Hepatocyte (in vitro differentiated cells): ENCODE measurements at regions not wholly inside any gene's neighbourhood (a gene's known extent, or its start where the extent isn't known, plus 50 kb on each side); places are given as distances from the start of the nearest gene placed in this dataset.
"Not testable (repeated sequence)": the region's sequence is repeated elsewhere in the genome, so short reads cannot be mapped to it uniquely, and the experiment has no call there.

ENCODE experiments used
- DNase-seq: peaks from one replicate; pipeline ENCODE4 v3.0.0-alpha.2; 2016; ENCODE audit warnings: low spot score
- H2AFZ ChIP-seq: fragments of 200-600 bp; sonication (generic); 2 replicates; pipeline ENCODE4 v1.6.0; 2016; ENCODE audit warnings: antibody characterized with exemption, mild to moderate bottlenecking
- H3K27ac ChIP-seq: fragments of 200-600 bp; sonication (generic); 2 replicates; pipeline ENCODE4 v1.5.1; 2016; ENCODE audit warnings: mild to moderate bottlenecking
- H3K27me3 ChIP-seq: fragments of 200-600 bp; sonication (generic); 2 replicates; pipeline ENCODE4 v1.6.1; 2016
- H3K36me3 ChIP-seq: fragments of 200-600 bp; sonication (generic); replicated peaks from 2 replicates; pipeline ENCODE4 v1.5.1; 2016; ENCODE audit warnings: low read depth; ENCODE audit not compliant: insufficient read depth
- H3K4me1 ChIP-seq: fragments of 200-600 bp; sonication (generic); 2 replicates; pipeline ENCODE4 v1.5.1; 2016; ENCODE audit warnings: mild to moderate bottlenecking, moderate library complexity; ENCODE audit not compliant: insufficient read depth
- H3K4me2 ChIP-seq: fragments of 200-600 bp; sonication (generic); 2 replicates; pipeline ENCODE4 v1.6.0; 2016
- H3K4me3 ChIP-seq: fragments of 200-600 bp; sonication (generic); 2 replicates; pipeline ENCODE4 v1.5.1; 2016; ENCODE audit warnings: mild to moderate bottlenecking
- H3K79me2 ChIP-seq: fragments of 200-600 bp; sonication (generic); 2 replicates; pipeline ENCODE4 v1.6.0; 2017; ENCODE audit warnings: mild to moderate bottlenecking
- H3K9me2 ChIP-seq: fragments of 200-600 bp; sonication (generic); replicated peaks from 2 replicates; pipeline ENCODE4 v1.6.0; 2017; ENCODE audit warnings: mild to moderate bottlenecking; ENCODE audit not compliant: insufficient read depth
- H3K9me3 ChIP-seq: fragments of 200-600 bp; sonication (generic); 2 replicates; pipeline ENCODE4 v1.5.1; 2016; ENCODE audit warnings: low read depth, mild to moderate bottlenecking
- H4K20me1 ChIP-seq: fragments of 200-600 bp; sonication (generic); 2 replicates; pipeline ENCODE4 v1.6.0; 2016; ENCODE audit warnings: mild to moderate bottlenecking; ENCODE audit not compliant: insufficient read depth, poor library complexity, severe bottlenecking
- EZH2 ChIP-seq: fragments of 200-600 bp; sonication (generic); IDR thresholded peaks from 2 replicates; pipeline ENCODE4 v1.6.1; 2016; ENCODE audit warnings: antibody characterized with exemption, mild to moderate bottlenecking, borderline replicate concordance
- EZH2phosphoT487 ChIP-seq: fragments of 200-600 bp; sonication (generic); IDR thresholded peaks from one replicate; pipeline ENCODE4 v1.6.1; 2018; ENCODE audit warnings: antibody characterized with exemption, mild to moderate bottlenecking, low read depth, moderate library complexity; ENCODE audit not compliant: unreplicated experiment, severe bottlenecking
- WGBS: methylation state at CpG from one replicate; pipeline ENCODE4 v1.1.6; 2016; ENCODE audit warnings: low lambda C conversion rate; ENCODE audit errors: missing lambda C conversion rate; 5-methylcytosine and 5-hydroxymethylcytosine counted together
- TF ChIP-seq, protein P1 (sequence below): fragments of 200-600 bp; sonication (generic); IDR thresholded peaks from 2 replicates; pipeline ENCODE4 v1.5.1; 2016; ENCODE audit warnings: antibody characterized with exemption, mild to moderate bottlenecking; ENCODE audit not compliant: poor library complexity

DNA sequence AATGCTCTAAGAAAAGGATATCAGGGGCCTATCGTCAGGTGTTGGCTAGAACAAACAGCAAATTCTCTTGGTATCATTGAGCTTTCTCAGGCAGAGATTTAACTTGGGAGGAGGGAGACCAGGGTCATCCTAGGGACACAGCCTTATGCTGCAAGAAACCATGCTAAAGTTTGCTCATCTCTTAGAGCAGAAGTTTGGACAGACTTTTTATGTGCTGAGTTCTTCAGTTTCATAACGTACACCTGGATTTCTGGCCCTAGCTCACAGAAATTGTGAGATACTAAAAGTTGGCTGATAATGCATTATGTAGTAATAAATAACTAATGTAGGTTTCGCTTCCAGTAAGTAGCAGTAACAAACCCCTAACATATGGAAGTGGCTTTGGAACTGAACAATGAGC is 1359.8 kb upstream of the CDH9 start:
- no peaks in the 10 kb centered on the region for H3K79me2 ChIP-seq
- no peaks in the 10 kb centered on the region for H3K36me3 ChIP-seq
- H4K20me1 ChIP-seq = no peaks in the 10 kb centered on the region
- TF ChIP-seq EZH2 (no peak), EZH2phosphoT487 (no peak)
- TF ChIP-seq, protein P1, sequence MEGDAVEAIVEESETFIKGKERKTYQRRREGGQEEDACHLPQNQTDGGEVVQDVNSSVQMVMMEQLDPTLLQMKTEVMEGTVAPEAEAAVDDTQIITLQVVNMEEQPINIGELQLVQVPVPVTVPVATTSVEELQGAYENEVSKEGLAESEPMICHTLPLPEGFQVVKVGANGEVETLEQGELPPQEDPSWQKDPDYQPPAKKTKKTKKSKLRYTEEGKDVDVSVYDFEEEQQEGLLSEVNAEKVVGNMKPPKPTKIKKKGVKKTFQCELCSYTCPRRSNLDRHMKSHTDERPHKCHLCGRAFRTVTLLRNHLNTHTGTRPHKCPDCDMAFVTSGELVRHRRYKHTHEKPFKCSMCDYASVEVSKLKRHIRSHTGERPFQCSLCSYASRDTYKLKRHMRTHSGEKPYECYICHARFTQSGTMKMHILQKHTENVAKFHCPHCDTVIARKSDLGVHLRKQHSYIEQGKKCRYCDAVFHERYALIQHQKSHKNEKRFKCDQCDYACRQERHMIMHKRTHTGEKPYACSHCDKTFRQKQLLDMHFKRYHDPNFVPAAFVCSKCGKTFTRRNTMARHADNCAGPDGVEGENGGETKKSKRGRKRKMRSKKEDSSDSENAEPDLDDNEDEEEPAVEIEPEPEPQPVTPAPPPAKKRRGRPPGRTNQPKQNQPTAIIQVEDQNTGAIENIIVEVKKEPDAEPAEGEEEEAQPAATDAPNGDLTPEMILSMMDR = no peak
- H3K4me1 ChIP-seq = peaks cover 8% of the 10 kb centered on the region
- H3K27me3 ChIP-seq = no peaks in the 10 kb centered on the region
- WGBS = 66% methylated on average over 3 of the region's 3 CpGs
- H3K27ac ChIP-seq = peak overlapping the region; percentile 68
- no peaks in the 10 kb centered on the region for H3K9me2 ChIP-seq
- H3K4me2 ChIP-seq = peak overlapping the region; percentile 27
- peak overlapping the region; percentile 8 for H2AFZ ChIP-seq
- no peaks in the 10 kb centered on the region for H3K9me3 ChIP-seq
- DNase-seq = no peak
- H3K4me3 ChIP-seq = no peak overlapping the region

- H3K4me1 ChIP-seq = peaks cover 8% of the 10 kb centered on the region
- no peaks in the 10 kb centered on the region for H3K79me2 ChIP-seq
- H4K20me1 ChIP-seq = no peaks in the 10 kb centered on the region
- no peak overlapping the region for H3K4me3 ChIP-seq
- no peaks in the 10 kb centered on the region for H3K9me2 ChIP-seq
- H3K9me3 ChIP-seq = no peaks in the 10 kb centered on the region
- TF ChIP-seq EZH2 (no peak), EZH2phosphoT487 (no peak)
- WGBS = 11% methylated on average over 4 of the region's 4 CpGs
- peak; percentile 18 for DNase-seq
- peak overlapping the region; percentile 8 for H2AFZ ChIP-seq
- H3K4me2 ChIP-seq = peak overlapping the region; percentile 27
- H3K27ac ChIP-seq = peak overlapping the region; percentile 68
- no peaks in the 10 kb centered on the region for H3K36me3 ChIP-seq
- H3K27me3 ChIP-seq = no peaks in the 10 kb centered on the region
Observed at GRCh38 chr5:28397502-28397941, 1359.1 kb upstream of the CDH9 start.

- no peak for DNase-seq
- TF ChIP-seq EZH2 = no peak
- no peak for TF ChIP-seq EZH2phosphoT487
- TF ChIP-seq, protein P1 = no peak
- Histone ChIP-seq H3K4me2 (no peak overlapping the region), H2AFZ (no peak overlapping the region), H3K79me2 (no peaks in the 10 kb centered on the region), H3K27ac (no peak overlapping the region), H3K9me3 (no peaks in the 10 kb centered on the region), H3K4me3 (no peak overlapping the region), H3K9me2 (no peaks in the 10 kb centered on the region), H3K36me3 (no peaks in the 10 kb centered on the region), H3K4me1 (no peaks in the 10 kb centered on the region), H4K20me1 (no peaks in the 10 kb centered on the region), H3K27me3 (no peaks in the 10 kb centered on the region)
- 59% methylated on average over 1 of the region's 1 CpG for WGBS
Observed at GRCh38 chr5:28391277-28391676, 1352.9 kb upstream of the CDH9 start.

DNA sequence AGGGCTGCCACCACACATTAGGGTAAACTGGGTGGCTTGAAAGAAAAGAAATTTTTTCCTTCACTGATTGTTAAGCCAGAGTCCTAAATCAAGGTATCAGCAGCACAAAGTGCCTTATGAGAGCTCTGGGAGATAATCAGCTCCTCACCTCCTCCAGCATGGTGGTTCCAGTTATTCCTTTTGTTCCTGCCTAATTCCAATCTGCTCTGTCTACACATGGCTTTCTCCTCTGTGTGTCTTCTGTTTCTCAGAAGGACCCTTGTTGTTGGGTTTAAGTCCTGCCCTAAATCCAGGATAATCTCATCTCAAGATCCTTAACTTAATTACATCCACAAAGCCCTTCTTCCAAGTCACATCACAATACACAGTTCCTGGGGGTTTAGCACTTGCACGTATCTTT is 1352.0 kb upstream of the CDH9 start:
- no peaks in the 10 kb centered on the region for H3K4me1 ChIP-seq
- no peaks in the 10 kb centered on the region for H3K79me2 ChIP-seq
- no peaks in the 10 kb centered on the region for H4K20me1 ChIP-seq
- no peaks in the 10 kb centered on the region for H3K9me3 ChIP-seq
- TF ChIP-seq, protein P1 = no peak
- TF ChIP-seq EZH2phosphoT487 = no peak
- no peak for TF ChIP-seq EZH2
- no peak overlapping the region for H3K4me3 ChIP-seq
- no peaks in the 10 kb centered on the region for H3K36me3 ChIP-seq
- DNase-seq = no peak
- H2AFZ ChIP-seq = no peak overlapping the region
- no peaks in the 10 kb centered on the region for H3K9me2 ChIP-seq
- no peaks in the 10 kb centered on the region for H3K27me3 ChIP-seq
- no peak overlapping the region for H3K27ac ChIP-seq
- no peak overlapping the region for H3K4me2 ChIP-seq
- 46% methylated on average over 1 of the region's 1 CpG for WGBS

DNA sequence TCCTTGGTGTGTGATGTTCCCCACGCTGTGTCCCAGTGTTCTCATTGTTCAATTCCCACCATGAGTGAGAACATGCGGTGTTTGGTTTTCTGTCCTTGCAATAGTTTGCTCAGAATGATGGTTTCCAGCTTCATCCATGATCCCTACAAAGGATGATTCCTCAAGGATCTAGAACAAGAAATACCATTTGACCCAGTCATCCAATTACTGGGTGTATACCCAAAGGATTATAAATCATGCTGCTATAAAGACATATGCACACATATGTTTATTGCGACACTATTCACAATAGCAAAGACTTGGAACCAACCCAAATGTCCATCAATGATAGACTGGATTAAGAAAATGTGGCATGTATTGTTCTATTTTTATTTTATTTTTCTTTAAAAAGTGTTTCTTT is 1351.3 kb upstream of the CDH9 start:
- not testable (repeated sequence) for H3K4me2 ChIP-seq, H3K4me1 ChIP-seq, H3K79me2 ChIP-seq, H2AFZ ChIP-seq, H3K9me2 ChIP-seq, H4K20me1 ChIP-seq, H3K36me3 ChIP-seq, H3K27me3 ChIP-seq, H3K9me3 ChIP-seq, H3K4me3 ChIP-seq, DNase-seq, H3K27ac ChIP-seq
- WGBS = 92% methylated on average over 3 of the region's 3 CpGs
